ENCODE measurements at regions not wholly inside any gene's neighbourhood (a gene's known extent, or its start where the extent isn't known, plus 50 kb on each side); places are given as distances from the start of the nearest gene placed in this dataset.

DNA sequence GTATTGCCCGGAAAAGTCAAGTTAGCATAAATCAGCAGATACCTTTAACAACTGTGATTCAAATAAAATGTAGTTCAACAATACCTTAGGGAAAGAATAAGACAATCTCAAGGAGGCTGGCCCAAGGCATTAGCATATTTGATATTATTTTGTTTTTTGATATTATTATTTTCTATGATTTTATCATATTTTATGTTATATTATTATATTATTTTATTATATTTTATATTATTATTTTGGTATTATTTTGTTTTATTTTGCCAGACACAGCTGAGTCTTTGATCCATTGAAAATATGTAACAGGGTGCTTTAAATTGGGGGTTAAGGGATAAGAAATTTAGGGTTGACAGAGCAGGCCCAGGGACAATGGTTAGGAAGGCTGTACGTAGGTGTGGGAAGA, 607.9 kb upstream of the USP15 start:
- no peak overlapping the region for H3K4me3 Mint-ChIP-seq
- no peaks in the 10 kb centered on the region for H3K27me3 Mint-ChIP-seq
- intact Hi-C loops (cut with micrococcal nuclease): no loop called here
- H3K9me3 Mint-ChIP-seq: no peaks in the 10 kb centered on the region
- no peak overlapping the region for H3K27ac Mint-ChIP-seq
- no peaks in the 10 kb centered on the region for H3K36me3 Mint-ChIP-seq (ENCODE audit: low read depth)
- no peaks in the 10 kb centered on the region for H3K4me1 Mint-ChIP-seq (ENCODE audit: low read depth)

DNA sequence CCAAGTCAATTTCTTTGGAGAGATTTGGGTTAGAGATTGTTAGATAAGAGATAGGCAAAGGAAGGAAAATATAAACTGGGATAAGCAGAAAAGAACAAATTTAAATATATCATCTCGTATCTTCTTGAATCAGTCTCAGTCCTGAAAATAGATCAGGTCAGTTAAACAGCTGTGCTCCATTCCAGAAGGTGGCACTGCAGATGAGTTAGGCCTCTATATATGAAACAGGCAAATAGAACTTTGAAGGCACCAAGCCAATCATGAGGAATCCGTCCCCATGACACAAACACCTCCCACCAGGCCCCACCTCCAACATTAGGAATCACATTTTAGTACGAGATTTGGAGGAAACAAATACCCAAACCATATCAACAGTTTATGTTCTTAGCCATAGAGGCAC, 605.5 kb upstream of the USP15 start:
- no peak overlapping the region for H3K27ac Mint-ChIP-seq
- no peak overlapping the region for H3K4me3 Mint-ChIP-seq
- H3K27me3 Mint-ChIP-seq: no peaks in the 10 kb centered on the region
- no peaks in the 10 kb centered on the region for H3K36me3 Mint-ChIP-seq (ENCODE audit: low read depth)
- no peaks in the 10 kb centered on the region for H3K4me1 Mint-ChIP-seq (ENCODE audit: low read depth)
- H3K9me3 Mint-ChIP-seq: no peaks in the 10 kb centered on the region
- intact Hi-C loops (cut with micrococcal nuclease): loop anchor here (5.0 kb wide), 1 partner anchor 338 kb away; no protein-coding TSS in a partner anchor

- Mint-ChIP-seq H3K4me1 (ENCODE audit: low read depth) (no peaks in the 10 kb centered on the region), H3K27ac (no peak overlapping the region), H3K4me3 (no peak overlapping the region), H3K9me3 (no peaks in the 10 kb centered on the region), H3K27me3 (no peaks in the 10 kb centered on the region), H3K36me3 (ENCODE audit: low read depth) (no peaks in the 10 kb centered on the region)
- intact Hi-C loops (cut with micrococcal nuclease): loop anchor here (5.0 kb wide), 1 partner anchor 337 kb away; no protein-coding TSS in a partner anchor
Measured at GRCh38 chr12:61655241-61655640, 605.0 kb upstream of the USP15 start.

GRCh38 chr12:61667676-61668075, 592.5 kb upstream of the USP15 start:
- Mint-ChIP-seq H3K27ac (no peak overlapping the region), H3K27me3 (no peaks in the 10 kb centered on the region), H3K9me3 (peaks cover 62% of the 10 kb centered on the region), H3K4me1 (ENCODE audit: low read depth) (no peaks in the 10 kb centered on the region), H3K4me3 (no peak overlapping the region), H3K36me3 (ENCODE audit: low read depth) (no peaks in the 10 kb centered on the region)
- intact Hi-C loops (cut with micrococcal nuclease): no loop called here

DNA sequence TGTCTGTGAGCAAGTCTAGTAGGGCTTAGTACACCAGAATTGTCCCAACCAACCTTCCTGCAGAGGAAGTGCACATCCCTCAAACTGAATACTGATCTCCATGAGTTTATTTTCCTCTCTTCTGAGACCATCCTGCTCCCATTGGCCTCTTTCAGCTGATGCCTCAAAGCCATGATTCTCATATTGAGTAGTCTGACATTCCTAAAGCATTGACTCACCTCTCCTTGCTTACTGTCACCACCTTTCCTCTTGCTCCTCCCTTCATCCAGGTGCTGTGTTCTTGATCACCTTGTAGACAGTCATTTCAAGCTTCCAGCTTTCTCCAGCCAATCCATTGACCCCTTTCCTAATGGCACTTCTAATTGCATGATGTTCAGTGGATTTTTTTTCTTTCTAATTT, 583.7 kb upstream of the USP15 start:
- no peak overlapping the region for H3K27ac Mint-ChIP-seq

DNA sequence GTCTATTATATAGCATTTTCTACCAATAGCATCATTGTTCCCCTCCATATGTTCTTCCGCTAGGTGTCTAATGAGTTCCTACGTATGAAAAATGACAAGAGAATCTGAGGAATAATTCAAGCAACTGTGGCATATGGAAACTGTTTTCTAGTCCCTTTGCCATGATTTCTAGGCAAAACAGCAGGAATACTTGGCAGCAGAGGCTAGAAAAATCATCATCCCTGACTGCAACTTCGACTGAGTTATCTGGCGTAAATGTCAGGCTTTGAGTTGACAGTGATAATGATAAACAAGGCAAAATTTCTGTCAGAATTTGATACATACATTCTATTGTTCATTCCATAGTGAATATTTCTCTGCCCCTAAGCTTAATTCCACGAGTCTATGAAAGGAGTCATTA, 572.8 kb upstream of the USP15 start:
- Mint-ChIP-seq H3K4me1 (ENCODE audit: low read depth) (no peaks in the 10 kb centered on the region), H3K27ac (no peak overlapping the region), H3K4me3 (no peak overlapping the region), H3K27me3 (no peaks in the 10 kb centered on the region), H3K36me3 (ENCODE audit: low read depth) (no peaks in the 10 kb centered on the region), H3K9me3 (no peaks in the 10 kb centered on the region)
- intact Hi-C loops (cut with micrococcal nuclease): no loop called here

More for the DNA sequence above, 583.7 kb upstream of the USP15 start:
- no peaks in the 10 kb centered on the region for H3K4me1 Mint-ChIP-seq (ENCODE audit: low read depth)
- intact Hi-C loops (cut with micrococcal nuclease): no loop called here
- H3K9me3 Mint-ChIP-seq: peaks cover 15% of the 10 kb centered on the region
- no peak overlapping the region for H3K4me3 Mint-ChIP-seq
- H3K27me3 Mint-ChIP-seq: no peaks in the 10 kb centered on the region
- no peaks in the 10 kb centered on the region for H3K36me3 Mint-ChIP-seq (ENCODE audit: low read depth)

DNA sequence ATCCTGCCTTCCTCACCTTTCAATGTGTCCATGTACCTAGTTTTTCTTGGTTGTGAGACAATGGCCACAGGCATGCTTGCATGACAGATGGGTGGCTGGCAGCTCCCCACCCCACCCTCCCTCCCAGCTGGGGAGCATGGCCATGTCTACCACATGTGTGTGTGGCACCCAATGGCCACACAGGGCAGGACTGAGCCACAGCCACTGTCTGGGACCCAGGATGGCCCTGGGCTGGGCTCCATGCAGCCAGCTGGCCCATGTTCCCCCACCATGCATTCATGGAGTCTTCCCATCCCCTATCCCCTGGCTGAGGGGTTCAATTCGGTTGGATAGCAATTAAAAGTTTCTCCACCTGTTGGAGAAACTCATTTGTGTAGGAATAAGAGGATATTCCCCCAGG, 566.0 kb upstream of the USP15 start:
- Mint-ChIP-seq H3K4me3 (no peak overlapping the region), H3K27ac (no peak overlapping the region), H3K9me3 (peaks cover 36% of the 10 kb centered on the region)

GRCh38 chr12:61701471-61701870, 558.7 kb upstream of the USP15 start:
- no peaks in the 10 kb centered on the region for H3K36me3 Mint-ChIP-seq (ENCODE audit: low read depth)
- H3K9me3 Mint-ChIP-seq: peaks cover 10% of the 10 kb centered on the region
- H3K4me1 Mint-ChIP-seq (ENCODE audit: low read depth): no peaks in the 10 kb centered on the region
- H3K4me3 Mint-ChIP-seq: no peak overlapping the region
- intact Hi-C loops (cut with micrococcal nuclease): no loop called here
- no peak overlapping the region for H3K27ac Mint-ChIP-seq
- H3K27me3 Mint-ChIP-seq: no peaks in the 10 kb centered on the region

More for the DNA sequence above, 566.0 kb upstream of the USP15 start:
- intact Hi-C loops (cut with micrococcal nuclease): no loop called here
- Mint-ChIP-seq H3K36me3 (ENCODE audit: low read depth) (no peaks in the 10 kb centered on the region), H3K27me3 (no peaks in the 10 kb centered on the region), H3K4me1 (ENCODE audit: low read depth) (no peaks in the 10 kb centered on the region)

GRCh38 chr12:61706783-61707182, 553.4 kb upstream of the USP15 start:
- no peak overlapping the region for H3K27ac Mint-ChIP-seq
- H3K27me3 Mint-ChIP-seq: no peaks in the 10 kb centered on the region
- H3K36me3 Mint-ChIP-seq (ENCODE audit: low read depth): no peaks in the 10 kb centered on the region
- no peaks in the 10 kb centered on the region for H3K9me3 Mint-ChIP-seq
- intact Hi-C loops (cut with micrococcal nuclease): no loop called here
- no peak overlapping the region for H3K4me3 Mint-ChIP-seq
- H3K4me1 Mint-ChIP-seq (ENCODE audit: low read depth): no peaks in the 10 kb centered on the region

GRCh38 chr12:61713121-61713520, 547.1 kb upstream of the USP15 start:
- Mint-ChIP-seq H3K36me3 (ENCODE audit: low read depth) (no peaks in the 10 kb centered on the region), H3K27me3 (no peaks in the 10 kb centered on the region), H3K9me3 (no peaks in the 10 kb centered on the region), H3K27ac (no peak overlapping the region), H3K4me1 (ENCODE audit: low read depth) (no peaks in the 10 kb centered on the region), H3K4me3 (no peak overlapping the region)
- intact Hi-C loops (cut with micrococcal nuclease): no loop called here

GRCh38 chr12:61717986-61718385, 542.2 kb upstream of the USP15 start:
- Mint-ChIP-seq H3K4me1 (ENCODE audit: low read depth) (no peaks in the 10 kb centered on the region), H3K36me3 (ENCODE audit: low read depth) (no peaks in the 10 kb centered on the region), H3K27ac (no peak overlapping the region), H3K4me3 (no peak overlapping the region), H3K9me3 (no peaks in the 10 kb centered on the region), H3K27me3 (no peaks in the 10 kb centered on the region)
- intact Hi-C loops (cut with micrococcal nuclease): no loop called here

DNA sequence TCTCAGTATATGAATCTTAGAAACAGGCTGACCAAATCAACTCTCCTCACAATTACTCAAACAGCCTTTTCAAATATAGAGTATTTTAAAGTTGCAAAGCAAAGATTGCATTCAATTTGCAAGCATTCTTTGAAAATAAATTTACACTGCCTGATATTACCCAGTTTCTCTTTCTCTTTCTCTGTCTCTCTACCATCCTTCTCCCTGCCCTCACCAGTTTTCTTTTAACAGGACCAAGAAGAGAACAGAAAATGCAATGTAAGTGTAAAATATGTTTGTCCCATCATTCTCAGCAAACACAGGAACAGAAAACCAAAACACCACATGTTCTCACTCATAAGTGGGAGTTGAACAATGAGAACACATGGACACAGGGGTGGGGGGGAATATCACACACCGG, 520.3 kb upstream of the USP15 start:
- Mint-ChIP-seq H3K4me3 (no peak overlapping the region), H3K9me3 (no peaks in the 10 kb centered on the region), H3K4me1 (ENCODE audit: low read depth) (no peaks in the 10 kb centered on the region), H3K36me3 (ENCODE audit: low read depth) (no peaks in the 10 kb centered on the region), H3K27me3 (no peaks in the 10 kb centered on the region), H3K27ac (no peak overlapping the region)
- intact Hi-C loops (cut with micrococcal nuclease): no loop called here

DNA sequence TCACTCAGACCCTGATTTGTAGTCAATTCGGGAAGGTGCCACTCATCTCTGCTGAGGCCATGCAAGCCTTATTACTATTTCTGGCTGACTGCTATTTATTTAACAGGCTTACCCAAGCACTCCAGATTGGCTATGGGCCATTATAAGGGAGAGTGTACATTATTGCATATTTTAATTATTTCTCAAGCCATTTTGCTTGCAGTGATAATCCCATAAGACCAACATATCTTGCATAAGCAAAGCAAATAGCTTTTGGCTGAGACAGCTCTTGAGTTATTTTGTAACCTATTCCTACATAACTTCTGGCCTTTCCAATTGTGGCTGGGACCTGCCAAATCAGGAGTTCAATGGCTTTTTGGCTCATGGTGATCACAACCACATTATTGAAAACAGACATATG, 509.6 kb upstream of the USP15 start:
- Mint-ChIP-seq H3K9me3 (no peaks in the 10 kb centered on the region), H3K4me1 (ENCODE audit: low read depth) (no peaks in the 10 kb centered on the region), H3K36me3 (ENCODE audit: low read depth) (no peaks in the 10 kb centered on the region), H3K4me3 (no peak overlapping the region), H3K27ac (no peak overlapping the region), H3K27me3 (no peaks in the 10 kb centered on the region)
- intact Hi-C loops (cut with micrococcal nuclease): no loop called here

- intact Hi-C loops (cut with micrococcal nuclease): no loop called here
- Mint-ChIP-seq H3K27ac (no peak overlapping the region), H3K36me3 (ENCODE audit: low read depth) (no peaks in the 10 kb centered on the region), H3K9me3 (no peaks in the 10 kb centered on the region), H3K4me1 (ENCODE audit: low read depth) (no peaks in the 10 kb centered on the region), H3K4me3 (no peak overlapping the region), H3K27me3 (no peaks in the 10 kb centered on the region)
Measured at GRCh38 chr12:61754214-61754613, 506.0 kb upstream of the USP15 start.

GRCh38 chr12:61757831-61758505, 502.2 kb upstream of the USP15 start:
- Mint-ChIP-seq H3K36me3 (ENCODE audit: low read depth) (no peaks in the 10 kb centered on the region), H3K27ac (no peak overlapping the region), H3K27me3 (no peaks in the 10 kb centered on the region), H3K4me1 (ENCODE audit: low read depth) (no peaks in the 10 kb centered on the region), H3K4me3 (no peak overlapping the region), H3K9me3 (no peaks in the 10 kb centered on the region)
- intact Hi-C loops (cut with micrococcal nuclease): no loop called here
